HG02759 (cell line): ENCODE measurements at regions not wholly inside any gene's neighbourhood (a gene's known extent, or its start where the extent isn't known, plus 50 kb on each side); places are given as distances from the start of the nearest gene placed in this dataset.

Source experiments
- ATAC-seq: cut with Tn5 transposase; IDR thresholded peaks from one replicate; pipeline ENCODE4 v1.9.1; 2021; ENCODE audit warnings: mild to moderate bottlenecking, moderate library complexity; ENCODE audit not compliant: unreplicated experiment

- no peak for ATAC-seq
These were observed 1185.7 kb upstream of the TSPY4 start for GRCh38 chrY:8151561-8151960.

GRCh38 chrY:8128578-8128977 is 1208.7 kb upstream of the TSPY4 start:
- ATAC-seq = no peak

- no peak for ATAC-seq
These were observed 1211.2 kb upstream of the TSPY4 start for GRCh38 chrY:8125907-8126571.

GRCh38 chrY:8121825-8122224 is 1210.3 kb upstream of the AMELY start:
- ATAC-seq = no peak

- ATAC-seq = no peak
These were observed 1182.9 kb upstream of the AMELY start for GRCh38 chrY:8094429-8094828.

- no peak for ATAC-seq
These were observed 1181.4 kb upstream of the AMELY start for GRCh38 chrY:8092926-8093325.

GRCh38 chrY:8085925-8086324 is 1174.4 kb upstream of the AMELY start:
- no peak for ATAC-seq

GRCh38 chrY:8084192-8084591 is 1172.6 kb upstream of the AMELY start:
- no peak for ATAC-seq

- no peak for ATAC-seq
These were observed 1169.6 kb upstream of the AMELY start for GRCh38 chrY:8081151-8081550.

- no peak for ATAC-seq
These were observed 1153.7 kb upstream of the AMELY start for GRCh38 chrY:8065220-8065619.

GRCh38 chrY:8064500-8064899 is 1152.9 kb upstream of the AMELY start:
- no peak for ATAC-seq

- no peak for ATAC-seq
These were observed 1152.4 kb upstream of the AMELY start for GRCh38 chrY:8063973-8064372.

GRCh38 chrY:8058613-8059012 is 1147.1 kb upstream of the AMELY start:
- ATAC-seq = no peak

- ATAC-seq = no peak
These were observed 1139.8 kb upstream of the AMELY start for GRCh38 chrY:8051340-8051739.

GRCh38 chrY:8041238-8041637 is 1129.7 kb upstream of the AMELY start:
- ATAC-seq = no peak

GRCh38 chrY:8036563-8036962 is 1125.0 kb upstream of the AMELY start:
- ATAC-seq = no peak

- ATAC-seq = no peak
These were observed 1124.1 kb upstream of the AMELY start for GRCh38 chrY:8035653-8036052.

GRCh38 chrY:8034673-8035072 is 1123.1 kb upstream of the AMELY start:
- ATAC-seq = no peak

- ATAC-seq = no peak
These were observed 1121.6 kb upstream of the AMELY start for GRCh38 chrY:8033200-8033599.

GRCh38 chrY:8020540-8020939 is 1109.0 kb upstream of the AMELY start:
- no peak for ATAC-seq

GRCh38 chrY:8011515-8011914 is 1100.0 kb upstream of the AMELY start:
- no peak for ATAC-seq

GRCh38 chrY:8004196-8004595 is 1092.6 kb upstream of the AMELY start:
- peak; percentile 84 for ATAC-seq

GRCh38 chrY:7996726-7997125 is 1085.2 kb upstream of the AMELY start:
- no peak for ATAC-seq
